DMS114 treated with DMSO at 0.1 percent for 48 hours (cell line): ENCODE measurements at regions not wholly inside any gene's neighbourhood (a gene's known extent, or its start where the extent isn't known, plus 50 kb on each side); places are given as distances from the start of the nearest gene placed in this dataset.

ENCODE experiments used
- DNase-seq: peaks from one replicate; lab custom pipeline; 2025; ENCODE audit not compliant: unreplicated experiment; lab: John Stamatoyannopoulos, UW

DNA sequence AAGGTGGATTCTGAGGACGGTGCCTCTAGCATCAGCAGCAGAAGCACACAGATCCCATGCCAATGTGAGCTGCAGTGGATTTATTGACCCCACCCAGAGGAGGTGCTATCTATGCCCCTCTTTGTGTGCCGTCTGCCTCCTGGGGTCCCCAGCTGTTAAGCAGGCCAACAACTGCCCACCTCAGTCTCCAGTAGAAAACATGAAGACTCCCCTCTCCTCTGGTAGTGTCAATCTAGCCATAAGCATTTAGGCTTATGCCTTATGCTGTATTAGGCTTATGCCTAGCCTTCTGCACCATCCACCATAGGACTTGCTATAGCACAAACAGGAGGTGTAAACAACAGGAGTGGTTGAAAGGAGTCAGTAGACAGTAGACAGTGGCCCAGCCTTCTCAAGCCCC lies 417.9 kb upstream of the C16orf82 start:
- no peak for DNase-seq

DNA sequence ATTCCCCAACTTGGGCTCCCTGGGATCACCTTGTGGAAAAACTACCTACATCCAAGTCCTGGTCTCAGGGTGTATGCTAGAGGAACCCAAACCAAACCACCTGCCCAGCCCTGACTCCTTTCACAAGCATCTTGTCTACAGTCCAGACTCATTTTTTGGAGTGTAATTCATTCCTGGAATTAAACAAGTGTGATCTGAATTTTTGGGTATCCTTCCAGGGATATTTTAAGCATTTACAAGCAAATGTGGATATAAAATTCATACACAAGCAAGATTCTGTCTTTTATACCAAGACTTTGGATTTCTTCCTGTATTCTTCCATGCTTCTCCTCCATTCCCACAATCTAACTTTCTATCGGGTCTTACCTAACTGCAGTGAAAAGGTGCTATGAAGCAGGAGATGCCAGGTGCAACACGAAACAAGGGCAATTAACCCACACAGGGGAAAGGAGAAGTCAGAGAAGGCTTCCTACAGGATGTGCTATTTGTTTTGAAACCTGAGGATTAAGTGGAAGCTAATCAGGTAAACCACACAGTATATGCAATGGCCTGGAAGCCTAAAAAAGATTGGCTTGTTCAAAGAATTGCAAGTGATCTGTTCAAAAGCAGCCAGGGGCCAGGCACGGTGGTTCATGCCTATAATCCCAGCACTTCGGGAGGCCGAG lies 417.2 kb upstream of the C16orf82 start:
- no peak for DNase-seq

DNA sequence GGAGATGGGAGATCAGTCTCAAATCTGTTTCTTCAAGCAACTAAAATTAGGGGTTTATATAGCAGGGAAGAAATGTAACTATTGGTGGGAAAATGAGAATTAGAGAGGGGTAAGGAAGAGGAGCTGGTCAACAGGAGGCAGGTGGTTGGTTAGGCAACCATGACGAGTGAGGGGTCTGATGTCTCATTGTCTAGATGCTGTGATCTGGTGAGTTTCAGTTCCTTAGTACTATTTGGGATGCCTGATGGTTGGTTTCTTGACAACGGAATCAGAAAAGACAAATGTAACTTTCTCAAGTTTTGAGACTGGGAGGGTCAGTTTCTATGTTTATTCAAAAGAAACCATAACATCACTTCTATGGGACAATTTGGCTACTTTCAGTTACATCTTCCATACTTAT lies 415.3 kb upstream of the C16orf82 start:
- no peak for DNase-seq

DNA sequence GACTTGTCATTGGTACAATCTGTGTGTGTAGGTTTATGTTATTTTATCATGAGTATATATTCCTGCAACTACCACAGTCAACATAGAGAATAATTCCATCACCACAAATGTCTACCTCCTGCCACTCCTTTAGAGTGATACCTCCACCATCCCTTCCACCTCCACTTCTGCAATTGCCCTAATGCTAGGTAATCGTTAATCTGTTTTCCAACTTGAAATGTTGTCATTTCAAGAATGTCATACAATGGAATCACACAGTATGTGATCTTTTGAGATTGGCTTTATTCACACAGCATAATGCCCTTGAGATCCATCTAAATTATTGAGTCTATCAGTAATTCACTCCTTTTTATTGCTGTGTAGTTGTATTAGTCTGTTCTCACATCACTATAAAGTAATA lies 414.8 kb upstream of the C16orf82 start:
- DNase-seq: no peak

DNA sequence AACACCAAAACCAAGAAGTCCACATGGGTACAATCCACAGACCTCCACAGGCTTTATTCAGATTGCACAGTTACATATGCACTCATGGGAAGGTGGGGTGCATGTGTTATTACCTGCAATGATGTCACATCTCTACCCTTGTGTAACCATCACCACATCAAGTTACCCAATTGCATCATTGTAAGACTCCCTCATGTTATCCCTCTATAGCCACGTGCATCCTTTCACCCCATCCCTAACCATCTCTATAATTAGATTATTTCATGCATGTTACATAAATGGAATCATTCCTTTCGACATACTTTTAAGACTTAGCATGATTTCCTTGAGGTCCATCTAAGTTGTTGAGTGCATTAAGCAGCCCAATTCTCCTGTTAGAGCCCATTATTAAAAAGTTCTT lies 408.2 kb upstream of the C16orf82 start:
- DNase-seq: no peak

DNA sequence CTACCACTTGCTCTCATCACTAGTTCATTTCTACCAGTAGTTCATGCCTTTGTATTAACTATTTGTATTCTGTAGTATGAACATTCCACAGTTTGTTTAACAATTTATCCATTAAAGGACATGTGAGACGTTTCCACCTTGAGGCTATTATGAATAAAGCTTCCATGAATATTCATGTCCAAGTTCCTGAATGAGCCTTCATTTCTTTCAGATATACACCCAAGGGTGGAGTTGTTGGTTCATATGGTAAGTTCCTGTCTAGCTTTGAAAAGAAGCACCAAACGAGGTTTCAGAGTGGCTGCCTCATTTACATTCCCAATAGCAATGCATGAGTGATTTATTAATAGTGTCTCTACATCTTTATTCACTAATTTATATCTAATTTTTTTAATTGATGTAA lies 407.8 kb upstream of the C16orf82 start:
- no peak for DNase-seq

DNA sequence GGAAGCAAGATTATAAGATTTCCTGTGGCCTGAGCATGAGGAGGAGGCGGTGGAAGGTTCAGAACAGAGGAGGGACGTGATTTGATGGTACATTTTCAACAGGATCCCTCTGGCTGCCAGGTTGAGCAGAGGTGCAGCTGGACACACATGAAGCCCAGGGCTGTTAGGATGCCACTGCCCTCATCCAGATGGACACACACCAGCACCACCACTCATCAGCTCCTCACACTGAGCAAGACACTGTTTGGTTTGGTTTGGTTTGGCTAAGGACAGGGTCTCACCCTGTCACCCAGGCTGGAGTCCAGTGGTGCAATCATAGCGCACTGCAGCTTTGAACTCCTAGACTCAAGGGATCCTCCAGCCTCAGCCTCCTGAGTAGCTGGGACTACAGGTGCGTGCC lies 402.6 kb upstream of the C16orf82 start:
- DNase-seq: no peak

DNA sequence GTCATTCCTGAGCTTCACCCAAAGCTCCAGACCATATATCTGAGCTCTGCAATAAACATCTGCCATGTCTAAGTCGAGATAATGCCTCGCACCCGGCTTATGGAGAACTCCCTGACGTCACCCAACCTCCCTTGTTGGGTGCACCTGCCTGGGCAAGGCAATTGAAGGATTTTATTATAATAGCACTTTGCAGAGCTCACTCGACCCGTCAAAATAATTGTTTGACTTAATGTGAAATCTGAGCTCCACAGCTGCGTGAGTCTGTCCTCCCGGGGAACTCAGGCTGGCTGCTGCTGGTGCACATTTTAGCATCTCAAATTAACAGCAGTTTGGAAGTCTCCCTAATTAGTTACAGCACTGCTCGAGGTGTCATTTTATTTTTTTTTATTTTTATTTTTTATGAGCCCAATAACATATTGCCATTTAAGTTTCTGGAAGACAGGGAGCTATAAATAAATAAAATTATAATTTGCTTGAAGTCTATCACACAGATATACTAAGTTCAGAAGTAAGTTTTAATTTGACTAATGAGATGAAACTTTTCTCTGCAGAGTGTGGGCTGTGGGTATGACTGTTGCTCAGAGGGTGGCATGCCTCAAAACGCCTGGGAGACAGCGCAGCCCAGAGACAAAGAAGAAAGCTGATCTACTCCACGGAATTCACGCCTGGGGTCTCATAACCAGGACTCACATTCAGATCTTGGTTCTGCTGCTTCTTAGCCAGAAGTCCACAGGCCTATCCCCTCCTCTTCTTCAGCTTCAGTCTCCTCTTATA lies 401.4 kb upstream of the C16orf82 start:
- DNase-seq: no peak

DNA sequence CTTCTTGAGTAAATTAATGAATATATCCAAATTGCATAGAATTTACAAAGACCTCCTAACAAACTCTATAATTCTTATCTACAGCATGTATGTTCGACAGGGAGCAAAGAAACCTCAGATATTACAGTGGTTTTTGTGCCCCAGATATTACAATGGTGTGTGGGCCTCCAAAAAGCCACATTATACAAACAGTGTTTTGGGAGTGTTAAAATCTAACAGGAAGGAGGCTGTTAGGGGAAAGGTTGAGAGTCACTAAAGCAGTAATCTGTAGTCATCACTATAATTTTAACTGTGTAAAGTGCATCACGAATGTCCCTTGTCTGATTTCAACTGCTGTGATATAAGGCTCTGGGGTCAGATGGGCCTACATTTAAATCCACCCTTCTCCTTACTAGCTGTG lies 400.2 kb upstream of the C16orf82 start:
- DNase-seq: no peak

DNA sequence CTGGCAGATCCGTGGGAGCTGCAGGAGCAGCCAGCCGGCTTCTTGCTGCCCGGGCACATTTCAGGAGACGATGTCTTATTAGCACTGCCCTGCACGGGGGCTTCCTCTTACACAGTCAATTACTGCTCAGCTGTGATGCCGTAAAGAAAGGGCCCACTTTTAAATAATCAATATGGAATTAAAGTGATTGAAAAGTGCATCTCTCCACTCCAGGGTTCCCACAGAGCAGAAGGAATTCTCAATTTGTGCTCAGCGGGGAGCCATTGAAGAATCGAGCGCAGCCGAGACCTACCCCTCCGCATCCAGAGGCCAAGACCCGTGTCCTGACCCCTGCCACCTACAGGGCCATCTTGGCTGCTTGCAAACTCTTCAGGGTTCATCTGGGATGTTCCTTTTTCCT lies 399.4 kb upstream of the C16orf82 start:
- no peak for DNase-seq

DNA sequence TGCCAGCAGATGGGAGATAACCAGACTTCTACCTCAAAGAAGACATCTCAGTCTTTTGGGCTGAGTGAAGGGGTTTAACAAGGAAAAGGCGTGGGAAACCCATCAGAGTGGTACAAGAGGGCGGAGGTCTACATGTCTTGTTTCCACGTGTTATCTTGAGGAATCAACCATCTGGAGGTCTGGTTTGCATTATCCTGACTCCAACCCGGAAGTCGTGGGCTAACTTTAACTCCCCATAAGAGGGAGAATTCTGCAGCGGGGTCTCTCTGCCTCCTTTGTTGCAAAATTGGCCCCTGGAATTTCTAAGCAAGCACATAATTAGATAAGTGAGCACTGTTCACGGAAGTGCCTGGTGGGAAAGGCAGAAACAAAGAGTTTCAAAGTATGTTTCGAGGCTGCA lies 398.7 kb upstream of the C16orf82 start:
- no peak for DNase-seq

DNA sequence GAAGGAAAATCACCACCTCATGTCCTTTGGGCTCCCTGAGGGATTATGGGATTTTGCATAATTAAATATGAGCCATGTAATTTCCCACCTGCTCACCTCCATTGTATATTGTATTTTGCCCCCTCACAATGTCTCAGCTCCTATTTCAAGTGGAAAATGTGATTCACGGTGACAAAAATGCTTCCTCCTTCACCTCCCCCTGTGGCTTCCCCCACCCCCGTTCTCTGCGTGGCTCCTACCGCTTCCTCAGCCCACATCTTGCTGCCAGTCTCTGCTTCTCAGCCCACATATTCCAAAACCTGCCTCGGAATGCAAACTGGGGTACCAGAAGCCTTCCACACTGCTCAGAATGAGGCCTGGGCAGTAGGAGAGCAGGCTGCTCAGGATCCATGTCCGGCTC lies 394.5 kb upstream of the C16orf82 start:
- no peak for DNase-seq

DNA sequence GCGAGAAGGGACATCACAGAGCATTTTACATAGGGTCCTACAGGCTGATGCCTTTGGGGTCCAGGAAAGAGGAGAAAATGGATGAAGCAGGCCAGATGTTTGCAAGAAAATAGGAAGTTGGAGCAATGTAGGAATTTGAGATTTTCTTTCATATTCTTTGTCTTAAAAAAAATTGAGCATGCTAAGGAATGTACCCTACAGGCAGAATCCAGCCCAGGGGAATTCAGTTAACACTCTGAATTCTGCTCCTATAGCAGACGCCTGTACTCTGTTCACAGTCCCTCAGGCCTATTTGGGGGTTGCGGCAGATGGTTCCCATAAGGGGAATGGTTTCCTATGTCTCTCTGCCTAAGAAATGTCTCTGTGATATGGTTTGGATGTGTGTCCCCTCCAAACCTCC lies 393.7 kb upstream of the C16orf82 start:
- no peak for DNase-seq

DNA sequence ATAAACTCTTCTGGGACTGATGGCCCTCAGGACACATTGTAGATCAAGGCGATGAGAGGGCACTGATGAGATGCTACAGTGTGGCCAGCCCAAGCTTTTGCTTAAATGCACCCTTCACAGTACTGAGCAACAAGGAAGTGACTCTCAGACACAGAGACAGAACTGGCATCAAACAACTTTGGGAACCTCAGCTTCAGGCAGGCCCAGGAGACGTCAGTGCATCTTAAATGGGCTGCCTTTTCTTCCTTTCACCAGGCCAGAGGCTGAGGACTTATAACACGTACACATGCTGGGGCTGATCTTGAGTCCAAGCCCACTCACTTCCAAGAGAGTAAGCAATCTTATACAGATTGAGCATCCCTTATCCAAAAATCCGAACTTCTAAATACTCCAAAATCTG lies 386.1 kb upstream of the C16orf82 start:
- no peak for DNase-seq

DNA sequence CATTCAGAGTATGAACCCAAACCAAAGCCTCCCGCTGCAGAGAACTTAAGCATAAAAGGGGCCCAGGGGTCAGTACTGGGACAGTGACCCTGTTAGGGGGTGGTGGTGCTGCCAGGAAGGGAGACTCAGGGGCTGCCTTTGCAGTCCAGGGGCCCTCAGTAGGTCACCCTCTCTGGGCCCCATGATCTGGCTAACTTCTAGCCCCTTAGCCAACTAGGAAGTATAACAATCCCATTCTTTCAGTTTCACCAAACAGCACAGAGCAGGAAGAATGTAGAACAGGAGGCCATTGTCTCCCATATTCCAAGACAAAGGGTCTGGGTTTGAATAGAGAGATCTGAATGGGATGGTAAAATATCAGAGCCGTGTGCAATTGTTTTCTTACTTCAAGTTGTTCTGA lies 378.6 kb upstream of the C16orf82 start:
- DNase-seq: no peak

DNA sequence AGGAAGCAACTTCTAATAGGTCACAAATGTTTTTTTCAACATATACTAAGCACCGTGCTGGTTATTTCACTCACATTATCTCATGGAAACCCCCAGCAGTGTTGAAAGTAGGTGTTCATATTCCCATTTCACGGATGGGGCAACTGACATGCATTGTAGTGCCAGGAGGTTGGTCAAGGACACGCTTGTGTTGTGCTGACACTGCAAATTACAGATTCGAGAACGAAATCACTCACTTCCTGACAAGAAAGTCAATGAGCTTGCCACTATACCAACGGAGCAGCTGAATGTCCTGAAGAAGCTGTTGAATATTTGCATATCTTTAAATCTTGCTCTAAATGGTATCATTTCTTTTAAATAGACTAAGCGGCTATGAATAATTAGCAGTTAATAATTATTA lies 378.0 kb upstream of the C16orf82 start:
- no peak for DNase-seq

DNA sequence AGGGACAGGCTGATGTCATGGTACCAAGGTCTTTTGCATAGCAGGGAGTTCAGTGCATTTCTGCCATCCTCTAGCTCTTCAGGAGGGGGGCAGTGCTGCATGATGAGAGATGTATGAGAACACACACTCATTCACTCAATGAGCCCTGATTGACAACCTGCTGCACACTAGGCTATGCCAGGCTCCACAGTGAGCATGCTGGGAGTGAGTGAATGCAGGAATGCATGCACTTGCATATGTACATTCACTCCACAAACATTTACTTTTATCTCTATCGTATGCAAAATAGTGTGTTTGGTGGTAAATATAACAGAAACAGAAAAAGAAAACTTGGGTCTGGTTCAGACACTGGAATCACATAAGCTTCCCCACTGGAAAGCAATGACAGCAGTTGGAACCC lies 374.1 kb upstream of the C16orf82 start:
- DNase-seq: no peak

DNA sequence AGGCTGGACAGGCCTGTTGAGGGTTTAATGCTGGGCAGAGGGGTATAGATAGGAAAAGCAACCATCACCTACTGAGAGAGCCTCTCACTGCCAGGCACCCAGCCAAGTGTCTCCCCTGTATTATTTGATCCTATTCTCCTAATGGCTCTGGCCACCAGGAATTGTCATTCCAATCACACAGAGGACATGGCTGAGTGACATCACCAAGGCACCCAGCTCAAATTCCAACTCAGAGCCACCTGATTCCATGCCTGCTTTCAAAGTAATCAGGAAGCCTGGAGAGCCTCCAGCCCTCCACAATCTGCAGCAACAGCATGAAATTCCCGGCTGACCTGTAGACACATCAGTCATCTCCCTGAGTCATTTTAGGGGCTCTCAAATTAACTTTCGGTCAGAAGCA lies 368.9 kb upstream of the C16orf82 start:
- DNase-seq: no peak

DNA sequence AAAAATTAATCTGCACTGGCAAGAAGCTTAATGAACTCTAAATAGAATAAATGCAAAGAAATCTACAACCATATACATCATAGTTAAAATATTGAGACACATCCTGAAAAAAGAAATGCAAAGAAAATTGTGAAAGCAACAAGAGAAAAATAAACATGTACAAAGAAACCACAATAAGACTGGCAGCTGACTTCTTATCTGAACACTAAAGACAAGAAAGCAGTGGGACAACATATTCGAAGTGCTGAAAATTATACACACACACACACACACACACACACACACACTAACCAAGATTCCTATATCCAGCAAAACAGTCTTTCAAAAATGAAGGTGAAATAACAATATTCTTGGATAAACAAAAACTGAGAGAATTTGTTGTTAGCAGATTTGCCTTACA lies 366.5 kb upstream of the C16orf82 start:
- DNase-seq: no peak

DNA sequence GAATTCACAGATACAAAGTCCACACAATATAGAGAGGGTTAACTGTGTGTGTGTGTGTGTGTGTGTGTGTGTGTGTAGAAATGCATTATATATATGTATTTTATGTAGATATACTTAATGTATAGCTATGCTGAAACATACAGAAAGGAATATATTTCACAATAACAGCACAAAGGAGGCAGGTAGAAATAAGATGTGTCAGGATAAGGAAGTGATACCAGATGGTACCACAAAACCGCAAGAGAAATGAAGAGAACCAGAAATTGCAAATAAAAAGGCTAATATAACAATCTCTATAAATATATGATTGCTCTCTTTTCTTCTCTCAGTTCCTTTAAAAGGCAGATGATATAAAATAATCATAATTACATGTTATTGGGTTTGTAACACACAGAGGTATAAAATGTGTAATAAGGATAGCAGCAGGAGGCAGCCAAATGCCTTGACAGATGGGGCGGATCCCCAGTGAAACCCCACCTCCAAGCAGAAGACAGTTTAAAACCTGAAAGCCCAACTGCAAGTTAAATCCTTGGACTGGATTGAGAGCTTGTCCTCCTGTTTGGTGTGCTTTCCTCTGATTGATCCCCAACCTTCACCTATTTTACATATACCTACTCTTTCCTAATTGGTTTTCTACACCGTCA lies 365.4 kb upstream of the C16orf82 start:
- no peak for DNase-seq

DNA sequence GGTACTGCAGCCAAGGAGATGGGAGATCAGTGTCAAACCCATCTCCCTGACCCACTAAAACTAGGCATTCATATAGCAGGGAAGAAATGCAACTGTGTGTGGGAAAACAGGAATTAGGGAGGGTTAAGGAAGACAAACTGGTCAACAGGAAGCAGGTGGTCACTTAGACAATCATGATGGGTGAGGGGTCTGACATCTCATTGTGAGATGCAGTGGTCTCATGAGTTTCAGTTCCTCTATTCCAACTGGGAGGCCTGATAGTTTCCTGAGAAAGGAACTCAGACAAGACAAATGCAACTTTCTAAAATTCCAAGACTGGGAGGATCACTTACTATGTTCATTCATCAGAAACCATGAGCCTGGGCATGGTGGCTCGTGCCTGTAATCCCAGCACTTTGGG lies 361.4 kb upstream of the C16orf82 start:
- no peak for DNase-seq

DNA sequence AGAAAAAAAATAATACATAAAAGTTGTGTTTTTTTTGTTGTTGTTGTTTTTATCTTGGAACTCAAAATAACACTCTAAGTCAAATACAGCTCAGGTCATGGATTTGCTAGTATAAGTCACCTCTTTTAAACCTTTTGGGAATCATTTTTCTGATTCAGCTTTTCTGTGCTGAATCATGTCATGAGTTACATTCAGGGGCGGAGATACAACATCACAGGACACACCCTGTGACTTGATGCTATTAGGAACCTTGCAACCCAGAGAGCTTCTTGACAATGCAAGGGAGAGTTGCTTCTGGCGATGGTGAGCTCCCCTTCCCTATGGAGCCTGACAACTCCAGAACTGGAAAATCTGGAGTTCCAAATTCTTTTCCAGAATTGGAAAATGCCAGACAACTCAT lies 358.3 kb upstream of the C16orf82 start:
- no peak for DNase-seq
